ENCODE measurements at regions not wholly inside any gene's neighbourhood (a gene's known extent, or its start where the extent isn't known, plus 50 kb on each side); places are given as distances from the start of the nearest gene placed in this dataset.
"Not testable (repeated sequence)": the region's sequence is repeated elsewhere in the genome, so short reads cannot be mapped to it uniquely, and the experiment has no call there.

DNA sequence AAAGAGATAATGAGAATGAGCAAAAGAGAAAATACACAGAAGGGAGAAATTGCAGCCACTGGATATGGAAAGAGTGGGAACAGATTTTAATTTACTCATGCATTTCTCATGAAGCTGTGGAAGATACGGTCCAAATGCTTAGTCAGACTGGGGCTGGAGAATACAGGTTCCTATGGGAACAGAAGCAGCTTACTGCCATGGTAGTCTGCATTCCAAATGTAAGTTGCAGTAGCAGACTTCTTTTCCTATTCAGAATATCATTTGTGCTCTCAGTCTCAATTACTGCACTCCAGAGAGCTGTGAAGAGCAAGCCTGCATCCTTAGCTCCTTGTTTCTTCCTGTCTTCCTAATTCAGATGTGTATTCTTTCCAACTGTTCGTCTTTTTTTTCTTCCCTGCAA, 190.8 kb upstream of the TMEM196 start:
- no peak for DNase-seq (ENCODE audit: extremely low read depth, low read depth)

DNA sequence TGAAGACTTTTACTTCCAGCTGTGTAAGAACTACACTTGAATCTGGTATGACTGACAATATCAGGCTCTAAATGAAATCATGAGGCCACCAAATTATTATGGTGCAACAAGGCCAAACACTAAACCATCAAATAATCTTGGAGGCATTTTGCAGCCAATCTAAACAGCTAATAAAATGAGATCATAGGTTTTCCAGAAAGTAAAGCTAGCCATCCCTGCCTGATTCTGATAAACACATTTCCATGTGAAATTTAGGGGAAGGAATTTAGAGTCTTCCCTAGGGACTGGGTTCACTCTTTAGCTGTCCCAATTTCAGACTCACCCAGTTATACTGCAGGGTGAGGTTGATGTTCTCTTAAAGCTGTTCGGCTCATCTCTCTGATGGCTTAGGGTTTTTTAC, 190.3 kb upstream of the TMEM196 start:
- no peak overlapping the region for H3K4me3 ChIP-seq (replicated peaks; ENCODE audit: low read depth, low read length)
- no peak for TF ChIP-seq CTCF (IDR thresholded peaks at IDR 0.05; ENCODE audit: low read depth, low read length, missing control alignments)
- DNase-seq (ENCODE audit: extremely low read depth, low read depth) = no peak

More for the DNA sequence above, 190.8 kb upstream of the TMEM196 start:
- no peak for TF ChIP-seq CTCF (IDR thresholded peaks at IDR 0.05; ENCODE audit: low read depth, low read length, missing control alignments)
- no peak overlapping the region for H3K4me3 ChIP-seq (replicated peaks; ENCODE audit: low read depth, low read length)

DNA sequence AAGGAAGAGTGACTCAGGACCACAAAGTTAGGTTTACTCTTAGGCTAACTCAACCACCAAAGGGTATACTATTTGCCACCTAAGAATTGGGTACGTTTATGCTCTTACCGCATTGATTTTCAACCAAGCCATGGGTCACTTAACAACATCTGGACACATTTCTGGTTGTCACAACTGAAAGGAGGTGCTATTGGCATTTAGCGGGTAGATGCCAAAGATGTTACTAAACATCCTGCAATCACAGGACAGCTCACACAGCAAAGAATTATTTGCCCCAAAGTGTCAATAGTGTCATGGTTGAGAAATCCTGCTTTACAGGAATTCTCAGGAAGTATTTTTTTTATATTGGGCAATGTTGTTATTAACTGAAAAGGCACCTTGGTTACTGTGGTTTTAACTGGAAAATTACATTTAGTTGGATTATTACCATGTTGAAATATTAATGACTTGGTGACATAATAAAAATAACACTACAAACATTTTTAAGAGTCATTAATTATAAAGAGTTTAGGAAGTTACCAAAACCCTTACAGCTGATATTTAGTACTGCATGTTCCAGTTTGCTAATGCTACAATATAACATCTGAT, 185.0 kb upstream of the TMEM196 start:
- TF ChIP-seq CTCF (IDR thresholded peaks at IDR 0.05; ENCODE audit: low read depth, low read length, missing control alignments) = no peak
- H3K4me3 ChIP-seq (replicated peaks; ENCODE audit: low read depth, low read length) = no peak overlapping the region
- DNase-seq (ENCODE audit: extremely low read depth, low read depth) = no peak

GRCh38 chr7:19957664-19958063, 184.2 kb upstream of the TMEM196 start:
- no peak overlapping the region for H3K4me3 ChIP-seq (replicated peaks; ENCODE audit: low read depth, low read length)
- no peak for TF ChIP-seq CTCF (IDR thresholded peaks at IDR 0.05; ENCODE audit: low read depth, low read length, missing control alignments)
- DNase-seq (ENCODE audit: extremely low read depth, low read depth) = no peak

- not testable (repeated sequence) for H3K4me3 ChIP-seq (replicated peaks; ENCODE audit: low read depth, low read length); DNase-seq (ENCODE audit: extremely low read depth, low read depth)
Measured at GRCh38 chr7:19954166-19954565, 180.7 kb upstream of the TMEM196 start.

GRCh38 chr7:19953411-19953810, 180.0 kb upstream of the TMEM196 start:
- not testable (repeated sequence) for DNase-seq (ENCODE audit: extremely low read depth, low read depth); H3K4me3 ChIP-seq (replicated peaks; ENCODE audit: low read depth, low read length)

DNA sequence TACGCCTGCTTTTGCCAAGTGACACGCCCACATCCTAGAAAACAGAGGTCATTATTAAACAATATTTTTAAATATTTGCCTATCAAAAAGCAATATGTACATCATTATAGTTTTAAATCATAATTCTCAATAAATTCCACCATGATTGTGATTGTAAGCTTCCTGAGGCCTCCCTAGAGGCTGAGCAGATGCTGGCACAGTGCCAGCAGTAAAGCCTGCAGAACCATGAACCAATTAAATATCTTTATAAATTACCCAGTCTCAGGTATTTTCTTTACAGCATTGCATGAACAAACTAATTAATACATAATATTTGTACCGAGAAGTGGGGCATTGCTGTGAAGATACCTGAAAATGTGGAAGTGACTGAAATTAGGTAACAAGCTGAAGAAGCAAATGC, 174.7 kb upstream of the TMEM196 start:
- H3K4me3 ChIP-seq (replicated peaks; ENCODE audit: low read depth, low read length) = no peak overlapping the region
- no peak for TF ChIP-seq CTCF (IDR thresholded peaks at IDR 0.05; ENCODE audit: low read depth, low read length, missing control alignments)
- DNase-seq (ENCODE audit: extremely low read depth, low read depth) = no peak

DNA sequence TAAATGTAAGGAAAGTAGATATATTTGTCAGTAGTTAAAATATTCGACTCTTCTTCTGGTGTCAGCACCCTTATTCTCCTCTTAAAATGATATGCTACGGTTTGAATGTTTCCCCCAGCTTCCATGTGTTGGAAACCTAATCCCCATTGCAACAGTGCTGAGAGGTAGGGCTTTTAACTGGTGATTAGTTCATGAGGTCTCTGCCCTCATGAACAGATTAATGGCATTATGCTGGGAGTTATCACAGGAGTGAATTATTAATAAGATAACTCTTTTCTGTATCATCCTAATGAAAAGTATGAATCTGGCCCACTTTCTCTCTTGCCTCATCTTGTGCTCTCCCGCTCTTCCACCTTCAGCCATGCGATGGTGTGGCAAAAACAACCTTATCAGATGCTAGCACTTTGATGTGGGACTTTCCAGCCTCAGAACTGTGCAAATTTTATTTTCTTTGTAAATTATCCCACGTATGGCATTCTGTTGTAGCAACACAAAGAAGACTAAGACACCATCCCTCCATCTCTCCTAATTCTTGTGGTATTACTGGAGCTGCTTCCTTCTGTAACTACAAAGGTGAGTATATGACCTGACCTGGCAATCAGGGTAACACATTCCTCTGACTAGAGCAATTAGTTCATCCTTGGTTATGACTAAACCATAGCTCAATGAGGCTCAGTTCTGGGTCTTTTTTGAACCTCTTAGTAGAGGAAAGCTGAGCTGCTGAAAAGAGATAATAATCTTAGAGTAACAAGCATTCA, 171.1 kb upstream of the TMEM196 start:
- no peak for DNase-seq (ENCODE audit: extremely low read depth, low read depth)
- H3K4me3 ChIP-seq (replicated peaks; ENCODE audit: low read depth, low read length) = no peak overlapping the region
- no peak for TF ChIP-seq CTCF (IDR thresholded peaks at IDR 0.05; ENCODE audit: low read depth, low read length, missing control alignments)

Data from HFF-Myc (cell line).